DOHH2 (cell line): ENCODE measurements at regions not wholly inside any gene's neighbourhood (a gene's known extent, or its start where the extent isn't known, plus 50 kb on each side); places are given as distances from the start of the nearest gene placed in this dataset.

Experiments
- H3F3A ChIP-seq: fragments of 200-600 bp; sonication (generic), shearing (Covaris generic); 2 replicates; pipeline ENCODE4 v1.6.0; 2016; ENCODE audit warnings: antibody characterized with exemption, mild to moderate bottlenecking; ENCODE audit not compliant: control insufficient read depth, insufficient read depth
- H3K27ac ChIP-seq: fragments of 200-600 bp; sonication (generic); 2 replicates; pipeline ENCODE4 v1.5.1; 2014; ENCODE audit warnings: low read depth, mild to moderate bottlenecking, low read length, moderate library complexity
- H3K27me3 ChIP-seq: fragments of 200-600 bp; sonication (generic); 2 replicates; pipeline ENCODE4 v1.6.1; 2014; ENCODE audit warnings: mild to moderate bottlenecking, low read length, mixed read lengths; ENCODE audit not compliant: control insufficient read depth
- H3K36me3 ChIP-seq: fragments of 200-600 bp; sonication (generic); 2 replicates; pipeline ENCODE4 v1.6.1; 2014; ENCODE audit warnings: mild to moderate bottlenecking, low read length, moderate library complexity, mixed read lengths; ENCODE audit not compliant: control insufficient read depth
- H3K4me1 ChIP-seq: fragments of 200-600 bp; sonication (generic); 2 replicates; pipeline ENCODE4 v1.6.1; 2014; ENCODE audit warnings: mild to moderate bottlenecking, low read length, mixed read lengths; ENCODE audit not compliant: control insufficient read depth
- H3K4me2 ChIP-seq: fragments of 200-600 bp; sonication (generic); 2 replicates; pipeline ENCODE4 v1.6.0; 2014; ENCODE audit warnings: mild to moderate bottlenecking, low read length, moderate library complexity
- H3K4me3 ChIP-seq: fragments of 200-600 bp; sonication (generic); 2 replicates; pipeline ENCODE4 v1.5.1; 2014; ENCODE audit warnings: mild to moderate bottlenecking, low read length, mixed read lengths
- H3K79me2 ChIP-seq: fragments of 200-600 bp; sonication (generic); 2 replicates; pipeline ENCODE4 v1.6.1; 2014; ENCODE audit warnings: mild to moderate bottlenecking, low read length, mixed read lengths; ENCODE audit not compliant: control insufficient read depth
- H3K9me2 ChIP-seq: fragments of 200-600 bp; sonication (generic); replicated peaks from 2 replicates; pipeline ENCODE4 v1.6.1; 2014; ENCODE audit warnings: mild to moderate bottlenecking, low read length, mixed read lengths; ENCODE audit not compliant: control insufficient read depth
- H3K9me3 ChIP-seq: fragments of 200-600 bp; sonication (generic); 2 replicates; pipeline ENCODE4 v1.6.1; 2014; ENCODE audit warnings: antibody characterized with exemption, low read length, mixed read lengths; ENCODE audit not compliant: control insufficient read depth, insufficient read depth
- H4K20me1 ChIP-seq: fragments of 200-600 bp; sonication (generic); 2 replicates; pipeline ENCODE4 v1.6.0; 2014; ENCODE audit warnings: low read depth, mild to moderate bottlenecking, antibody characterized with exemption, low read length, moderate library complexity; ENCODE audit not compliant: control insufficient read depth, insufficient read depth
- EZH2phosphoT487 ChIP-seq: fragments of 200-600 bp; sonication (generic); IDR thresholded peaks from 2 replicates; pipeline ENCODE4 v1.6.1; 2017; ENCODE audit warnings: borderline replicate concordance, mild to moderate bottlenecking, antibody characterized with exemption, low read length, moderate library complexity, mixed read lengths
- TF ChIP-seq, protein P1 (sequence below): fragments of 200-600 bp; sonication (generic); IDR thresholded peaks from one replicate; pipeline ENCODE4 v1.5.1; 2014; ENCODE audit warnings: antibody characterized with exemption, mild to moderate bottlenecking, low read depth, low read length; ENCODE audit not compliant: poor library complexity, severe bottlenecking

DNA sequence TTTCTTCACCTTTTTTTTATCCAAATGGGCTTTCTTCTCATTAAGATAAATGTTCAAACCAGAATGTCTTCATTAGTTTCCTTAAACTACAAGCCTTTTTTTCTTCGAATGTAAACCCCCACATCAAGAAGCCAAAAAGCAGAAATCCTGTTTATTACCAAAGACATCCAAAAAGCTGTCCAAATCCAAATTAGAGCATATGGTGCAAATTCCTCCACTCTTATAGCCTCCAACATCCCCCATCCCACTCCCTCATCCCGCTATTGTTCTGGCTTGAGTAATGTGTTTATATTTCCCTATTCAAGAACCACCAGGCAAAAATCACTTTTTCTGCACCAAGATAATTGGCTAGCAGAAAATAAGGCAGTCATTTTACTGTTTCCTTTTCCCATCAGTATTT is 315.1 kb upstream of the ADGRL3 start:
- no peaks in the 10 kb centered on the region for H3F3A ChIP-seq
- no peaks in the 10 kb centered on the region for H3K9me2 ChIP-seq
- no peaks in the 10 kb centered on the region for H3K79me2 ChIP-seq
- H4K20me1 ChIP-seq = no peaks in the 10 kb centered on the region
- TF ChIP-seq, protein P1, sequence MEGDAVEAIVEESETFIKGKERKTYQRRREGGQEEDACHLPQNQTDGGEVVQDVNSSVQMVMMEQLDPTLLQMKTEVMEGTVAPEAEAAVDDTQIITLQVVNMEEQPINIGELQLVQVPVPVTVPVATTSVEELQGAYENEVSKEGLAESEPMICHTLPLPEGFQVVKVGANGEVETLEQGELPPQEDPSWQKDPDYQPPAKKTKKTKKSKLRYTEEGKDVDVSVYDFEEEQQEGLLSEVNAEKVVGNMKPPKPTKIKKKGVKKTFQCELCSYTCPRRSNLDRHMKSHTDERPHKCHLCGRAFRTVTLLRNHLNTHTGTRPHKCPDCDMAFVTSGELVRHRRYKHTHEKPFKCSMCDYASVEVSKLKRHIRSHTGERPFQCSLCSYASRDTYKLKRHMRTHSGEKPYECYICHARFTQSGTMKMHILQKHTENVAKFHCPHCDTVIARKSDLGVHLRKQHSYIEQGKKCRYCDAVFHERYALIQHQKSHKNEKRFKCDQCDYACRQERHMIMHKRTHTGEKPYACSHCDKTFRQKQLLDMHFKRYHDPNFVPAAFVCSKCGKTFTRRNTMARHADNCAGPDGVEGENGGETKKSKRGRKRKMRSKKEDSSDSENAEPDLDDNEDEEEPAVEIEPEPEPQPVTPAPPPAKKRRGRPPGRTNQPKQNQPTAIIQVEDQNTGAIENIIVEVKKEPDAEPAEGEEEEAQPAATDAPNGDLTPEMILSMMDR = no peak
- no peak for TF ChIP-seq EZH2phosphoT487
- H3K4me3 ChIP-seq = no peak overlapping the region
- no peaks in the 10 kb centered on the region for H3K36me3 ChIP-seq
- H3K4me2 ChIP-seq = no peak overlapping the region
- H3K4me1 ChIP-seq = no peaks in the 10 kb centered on the region
- H3K27me3 ChIP-seq = no peaks in the 10 kb centered on the region
- no peaks in the 10 kb centered on the region for H3K9me3 ChIP-seq
- H3K27ac ChIP-seq = no peak overlapping the region

DNA sequence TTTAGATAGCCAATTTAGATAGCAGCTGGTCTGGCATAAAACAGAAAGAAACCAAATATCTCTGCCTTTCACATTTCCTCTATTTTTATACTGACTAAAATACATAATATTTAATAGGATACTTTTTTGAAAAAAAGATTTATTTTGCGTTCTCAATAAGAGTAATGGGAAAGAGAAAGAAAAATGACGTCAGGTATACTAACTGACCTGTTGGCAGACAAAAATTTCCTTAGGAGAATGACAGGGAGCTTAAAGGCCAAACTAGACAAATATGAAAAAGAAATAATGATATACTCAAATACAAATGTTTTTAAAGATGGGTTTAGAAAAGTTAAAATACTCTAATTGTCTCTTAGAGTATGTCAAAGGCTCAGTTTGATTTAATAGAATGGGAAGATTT is 309.4 kb upstream of the ADGRL3 start:
- Histone ChIP-seq H3K36me3 (no peaks in the 10 kb centered on the region), H3K27ac (no peak overlapping the region), H3K4me3 (no peak overlapping the region), H3K9me3 (no peaks in the 10 kb centered on the region), H4K20me1 (no peaks in the 10 kb centered on the region), H3K4me1 (no peaks in the 10 kb centered on the region), H3F3A (no peaks in the 10 kb centered on the region), H3K9me2 (no peaks in the 10 kb centered on the region), H3K27me3 (no peaks in the 10 kb centered on the region), H3K79me2 (no peaks in the 10 kb centered on the region), H3K4me2 (no peak overlapping the region)
- no peak for TF ChIP-seq EZH2phosphoT487
- TF ChIP-seq, protein P1 = no peak

DNA sequence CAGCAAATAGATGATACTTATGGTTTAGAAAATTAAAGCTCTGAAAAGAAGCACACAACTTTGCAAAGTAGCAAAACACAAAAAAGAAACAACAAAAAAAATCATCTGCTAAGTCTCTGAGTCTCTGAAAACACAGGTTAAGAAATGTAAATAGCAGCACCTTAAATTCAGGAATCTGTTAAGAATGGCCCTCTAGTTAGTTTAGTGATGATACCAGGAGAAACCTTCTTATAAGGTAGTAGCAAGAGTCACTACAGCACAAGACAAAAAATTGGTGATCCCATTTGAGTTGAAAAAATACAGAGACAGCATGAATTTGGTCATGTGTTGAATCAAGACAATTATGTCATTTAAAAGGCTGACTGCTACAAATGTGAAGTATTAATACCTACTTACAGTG is 308.2 kb upstream of the ADGRL3 start:
- H3K9me2 ChIP-seq = no peaks in the 10 kb centered on the region
- H3K36me3 ChIP-seq = no peaks in the 10 kb centered on the region
- no peaks in the 10 kb centered on the region for H4K20me1 ChIP-seq
- no peaks in the 10 kb centered on the region for H3K27me3 ChIP-seq
- H3K79me2 ChIP-seq = no peaks in the 10 kb centered on the region
- H3K27ac ChIP-seq = no peak overlapping the region
- no peaks in the 10 kb centered on the region for H3K4me1 ChIP-seq
- no peaks in the 10 kb centered on the region for H3F3A ChIP-seq
- no peak overlapping the region for H3K4me2 ChIP-seq
- H3K9me3 ChIP-seq = no peaks in the 10 kb centered on the region
- TF ChIP-seq, protein P1 = no peak
- TF ChIP-seq EZH2phosphoT487 = no peak
- H3K4me3 ChIP-seq = no peak overlapping the region

DNA sequence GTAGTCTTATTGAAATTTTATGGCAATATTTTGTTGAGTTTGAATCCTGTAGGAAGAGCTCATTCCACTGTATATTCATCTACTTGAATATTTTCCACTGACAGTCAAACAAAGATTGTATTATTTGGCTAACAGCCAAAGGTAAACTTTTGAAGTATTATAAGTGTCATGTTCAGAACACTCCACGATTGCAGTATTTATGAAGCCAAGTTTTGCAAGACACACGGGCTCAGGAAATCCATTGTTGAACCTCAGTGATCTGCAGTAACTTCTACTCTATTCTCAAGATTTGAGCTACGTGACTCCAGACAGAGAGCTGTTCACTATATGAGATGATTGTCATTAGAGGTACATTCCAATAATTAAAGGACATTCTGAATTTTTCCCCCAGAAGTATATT is 302.7 kb upstream of the ADGRL3 start:
- Histone ChIP-seq H4K20me1 (no peaks in the 10 kb centered on the region), H3K79me2 (no peaks in the 10 kb centered on the region), H3K4me3 (no peak overlapping the region), H3K4me2 (no peak overlapping the region), H3K9me3 (no peaks in the 10 kb centered on the region), H3K27ac (no peak overlapping the region), H3K4me1 (no peaks in the 10 kb centered on the region), H3K36me3 (no peaks in the 10 kb centered on the region), H3K27me3 (no peaks in the 10 kb centered on the region), H3K9me2 (no peaks in the 10 kb centered on the region), H3F3A (no peaks in the 10 kb centered on the region)
- TF ChIP-seq EZH2phosphoT487 = no peak
- TF ChIP-seq, protein P1 = no peak
